CD4-positive, CD25-positive, alpha-beta regulatory T cell (primary cell): ENCODE measurements at regions not wholly inside any gene's neighbourhood (a gene's known extent, or its start where the extent isn't known, plus 50 kb on each side); places are given as distances from the start of the nearest gene placed in this dataset.

Experiments
- ATAC-seq, 2 donors: fragments of 150-1000 bp; cut with Tn5 transposase; one replicate each; pipeline ENCODE4 v1.10.0; 2021; ENCODE audit warnings: low read depth in 2 of 2, moderate number of reproducible peaks in 2 of 2, moderate library complexity in 1 of 2
- DNase-seq, 3 donors: peaks; one replicate each; pipeline versions ENCODE4 v3.0.0 to v3.0.0-alpha.2; 2012 to 2022; ENCODE audit warnings: mixed read lengths in 1 of 3
- H3K27ac ChIP-seq: one replicate; pipeline ENCODE4 v1.7.0; 2013; ENCODE audit warnings: mild to moderate bottlenecking, low read length; ENCODE audit not compliant: insufficient read depth, poor library complexity, severe bottlenecking
- H3K27me3 ChIP-seq: one replicate; pipeline ENCODE4 v1.7.0; 2013; ENCODE audit warnings: low read length; ENCODE audit not compliant: control insufficient read depth, insufficient read depth
- H3K36me3 ChIP-seq: one replicate; pipeline ENCODE4 v1.7.0; 2013; ENCODE audit warnings: mild to moderate bottlenecking, low read length, moderate library complexity; ENCODE audit not compliant: control insufficient read depth, insufficient read depth
- H3K4me1 ChIP-seq: 2 replicates; pipeline ENCODE4 v1.7.0; 2013; ENCODE audit warnings: mild to moderate bottlenecking, low read length; ENCODE audit not compliant: insufficient read depth, control insufficient read depth, poor library complexity, severe bottlenecking
- H3K4me3 ChIP-seq: one replicate; pipeline ENCODE4 v1.7.0; 2013; ENCODE audit warnings: low read depth, mild to moderate bottlenecking, low read length, moderate library complexity
- H3K9me3 ChIP-seq, 2 experiments: 1 replicate in 1 of 2; 2 replicates in 1 of 2; pipeline ENCODE4 v1.7.0; 2013; ENCODE audit warnings: low read length in 2 of 2, mild to moderate bottlenecking in 1 of 2, moderate library complexity in 1 of 2; ENCODE audit not compliant: control insufficient read depth in 2 of 2
- H3K27ac Mint-ChIP-seq, 3 donors: one replicate each; pipeline ENCODE4 v1.8.0; 2020 to 2022; ENCODE audit warnings: mild to moderate bottlenecking in 3 of 3, mixed read lengths in 3 of 3, moderate library complexity in 2 of 3
- H3K27me3 Mint-ChIP-seq: one replicate; pipeline ENCODE4 v1.8.0; 2022; ENCODE audit warnings: mild to moderate bottlenecking, mixed read lengths
- H3K36me3 Mint-ChIP-seq: one replicate; pipeline ENCODE4 v1.8.0; 2020; ENCODE audit warnings: mixed read lengths
- H3K4me1 Mint-ChIP-seq, 4 donors: one replicate each; pipeline ENCODE4 v1.8.0; 2020 to 2022; ENCODE audit warnings: mixed read lengths in 4 of 4, mild to moderate bottlenecking in 1 of 4
- H3K4me3 Mint-ChIP-seq, 4 donors: one replicate each; pipeline ENCODE4 v1.8.0; 2020 to 2022; ENCODE audit warnings: mild to moderate bottlenecking in 4 of 4, mixed read lengths in 4 of 4, moderate library complexity in 3 of 4
- H3K9me3 Mint-ChIP-seq, 7 donors: one replicate each; pipeline ENCODE4 v1.8.0; 2020 to 2022; ENCODE audit warnings: mixed read lengths in 7 of 7, mild to moderate bottlenecking in 3 of 7, moderate library complexity in 2 of 7

- H3K4me3 ChIP-seq, result no peak overlapping the region
- no peak overlapping the region for H3K4me3 Mint-ChIP-seq
- no peaks in the 10 kb centered on the region for H3K36me3 Mint-ChIP-seq
- H3K9me3 ChIP-seq, result no peaks in the 10 kb centered on the region
- no peaks in the 10 kb centered on the region for H3K4me1 ChIP-seq
- H3K27ac Mint-ChIP-seq, result no peak overlapping the region
- no peak overlapping the region for H3K27ac ChIP-seq
- no peak for DNase-seq
- H3K27me3 ChIP-seq, result no peaks in the 10 kb centered on the region
- H3K9me3 Mint-ChIP-seq, result peaks cover 0 to 4% (median 0%) of the 10 kb centered on the region in 7 donors
- no peak for ATAC-seq
- H3K4me1 Mint-ChIP-seq, result no peaks in the 10 kb centered on the region
- no peaks in the 10 kb centered on the region for H3K27me3 Mint-ChIP-seq
- H3K36me3 ChIP-seq, result no peaks in the 10 kb centered on the region
These were observed 111.4 kb upstream of the PLAAT1 start for GRCh38 chr3:193129607-193130006.

DNA sequence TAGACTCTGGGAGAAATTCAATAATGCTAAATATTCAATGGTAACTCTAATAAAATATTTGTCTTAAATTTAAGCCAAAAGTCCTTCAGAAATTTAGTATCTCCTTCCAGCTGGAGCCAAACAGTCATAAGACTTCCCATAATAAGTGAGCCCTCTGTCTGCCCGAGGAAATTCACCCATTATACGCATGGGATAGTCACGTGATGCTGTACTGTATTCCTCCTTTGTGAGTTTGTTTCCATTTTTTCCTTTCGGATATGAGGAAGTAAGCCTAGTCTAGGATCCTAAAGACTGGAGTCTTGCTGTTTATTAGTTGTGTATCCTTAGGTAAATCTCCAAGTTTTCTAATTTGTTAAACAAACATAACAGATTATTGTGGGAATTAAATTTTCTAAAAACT, 110.4 kb upstream of the PLAAT1 start:
- Mint-ChIP-seq H3K27me3 (no peaks in the 10 kb centered on the region), H3K27ac (no peak overlapping the region)
- no peak for ATAC-seq

GRCh38 chr3:193132241-193132640, 108.8 kb upstream of the PLAAT1 start:
- Mint-ChIP-seq H3K27me3 (no peaks in the 10 kb centered on the region), H3K4me3 (no peak overlapping the region), H3K27ac (no peak overlapping the region), H3K36me3 (no peaks in the 10 kb centered on the region), H3K9me3 (peaks cover 0 to 6% (median 0%) of the 10 kb centered on the region in 7 donors), H3K4me1 (no peaks in the 10 kb centered on the region)
- ATAC-seq (no peak), DNase-seq (no peak)
- H3K36me3 ChIP-seq, result no peaks in the 10 kb centered on the region
- no peak overlapping the region for H3K4me3 ChIP-seq
- no peaks in the 10 kb centered on the region for H3K9me3 ChIP-seq
- no peaks in the 10 kb centered on the region for H3K4me1 ChIP-seq
- no peak overlapping the region for H3K27ac ChIP-seq
- H3K27me3 ChIP-seq, result no peaks in the 10 kb centered on the region

More for the DNA sequence above, 110.4 kb upstream of the PLAAT1 start:
- Histone ChIP-seq H3K4me3 (no peak overlapping the region), H3K36me3 (no peaks in the 10 kb centered on the region), H3K27ac (no peak overlapping the region), H3K27me3 (no peaks in the 10 kb centered on the region), H3K4me1 (no peaks in the 10 kb centered on the region), H3K9me3 (no peaks in the 10 kb centered on the region)
- Mint-ChIP-seq H3K4me3 (no peak overlapping the region), H3K4me1 (no peaks in the 10 kb centered on the region), H3K36me3 (no peaks in the 10 kb centered on the region), H3K9me3 (peaks cover 0 to 6% (median 0%) of the 10 kb centered on the region in 7 donors)
- DNase-seq, result no peak

DNA sequence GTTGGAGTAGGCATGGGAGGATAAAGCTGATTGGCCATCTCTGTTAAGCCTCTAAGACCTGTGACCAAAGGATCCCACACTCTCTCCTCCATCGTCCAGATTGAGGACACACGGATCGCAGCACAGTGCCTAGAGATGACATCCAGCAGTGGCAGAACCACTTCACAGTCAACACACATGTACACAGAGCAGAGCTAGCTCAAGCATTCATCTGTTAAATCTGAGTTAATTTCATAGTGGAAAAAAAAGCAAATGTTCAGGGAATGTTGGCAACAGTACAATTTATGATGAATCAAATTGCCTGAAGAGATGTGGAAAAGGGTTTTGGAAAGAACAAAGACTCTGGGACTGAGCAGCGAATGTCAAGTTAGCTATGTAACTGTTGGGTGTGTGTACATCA, 108.1 kb upstream of the PLAAT1 start:
- no peak overlapping the region for H3K27ac ChIP-seq
- H3K36me3 Mint-ChIP-seq, result no peaks in the 10 kb centered on the region
- no peak overlapping the region for H3K27ac Mint-ChIP-seq
- no peaks in the 10 kb centered on the region for H3K36me3 ChIP-seq
- no peaks in the 10 kb centered on the region for H3K9me3 ChIP-seq
- ATAC-seq (no peak), DNase-seq (no peak)
- no peaks in the 10 kb centered on the region for H3K27me3 ChIP-seq
- no peaks in the 10 kb centered on the region for H3K27me3 Mint-ChIP-seq
- H3K9me3 Mint-ChIP-seq, result peaks cover 0 to 6% (median 0%) of the 10 kb centered on the region in 7 donors
- H3K4me1 ChIP-seq, result no peaks in the 10 kb centered on the region
- H3K4me3 ChIP-seq, result no peak overlapping the region
- H3K4me1 Mint-ChIP-seq, result no peaks in the 10 kb centered on the region
- no peak overlapping the region for H3K4me3 Mint-ChIP-seq

GRCh38 chr3:193134856-193135255, 106.2 kb upstream of the PLAAT1 start:
- Mint-ChIP-seq H3K4me1 (no peaks in the 10 kb centered on the region), H3K9me3 (peaks cover 3 to 6% (median 5%) of the 10 kb centered on the region in 7 donors), H3K4me3 (no peak overlapping the region), H3K27me3 (no peaks in the 10 kb centered on the region), H3K36me3 (no peaks in the 10 kb centered on the region), H3K27ac (no peak overlapping the region)
- no peaks in the 10 kb centered on the region for H3K36me3 ChIP-seq
- no peaks in the 10 kb centered on the region for H3K9me3 ChIP-seq
- no peaks in the 10 kb centered on the region for H3K27me3 ChIP-seq
- H3K27ac ChIP-seq, result no peak overlapping the region
- H3K4me1 ChIP-seq, result no peaks in the 10 kb centered on the region
- DNase-seq (no peak), ATAC-seq (no peak)
- no peak overlapping the region for H3K4me3 ChIP-seq

DNA sequence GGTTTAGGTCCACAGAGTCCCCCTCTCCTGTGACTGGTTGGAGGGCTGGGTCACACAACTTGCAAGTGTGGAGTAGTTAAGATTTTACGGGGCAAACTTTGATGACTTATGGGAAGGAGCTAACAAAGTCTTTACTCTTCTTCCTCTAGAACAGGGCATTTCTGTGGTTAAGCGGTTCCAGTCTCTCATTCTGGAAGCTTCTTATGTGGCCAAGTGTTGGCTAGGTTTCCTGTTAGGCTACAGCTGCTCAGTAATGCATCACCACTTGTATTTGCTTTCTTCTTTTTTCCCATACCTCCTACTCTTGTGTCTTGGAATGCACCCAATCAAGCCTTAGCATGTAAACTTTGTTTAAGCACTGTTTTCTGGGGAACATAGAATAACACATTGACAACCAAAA, 100.6 kb upstream of the PLAAT1 start:
- H3K4me1 Mint-ChIP-seq, result no peaks in the 10 kb centered on the region
- H3K27me3 Mint-ChIP-seq, result no peaks in the 10 kb centered on the region
- no peak overlapping the region for H3K27ac Mint-ChIP-seq
- Histone ChIP-seq H3K36me3 (no peaks in the 10 kb centered on the region), H3K27ac (no peak overlapping the region), H3K4me1 (no peaks in the 10 kb centered on the region), H3K27me3 (no peaks in the 10 kb centered on the region), H3K9me3 (no peaks in the 10 kb centered on the region), H3K4me3 (no peak overlapping the region)
- H3K36me3 Mint-ChIP-seq, result no peaks in the 10 kb centered on the region
- no peak overlapping the region for H3K4me3 Mint-ChIP-seq
- no peak for ATAC-seq
- no peak for DNase-seq
- peaks cover 0 to 9% (median 3%) of the 10 kb centered on the region in 7 donors for H3K9me3 Mint-ChIP-seq

- Mint-ChIP-seq H3K36me3 (no peaks in the 10 kb centered on the region), H3K9me3 (peaks cover 0 to 4% (median 0%) of the 10 kb centered on the region in 7 donors), H3K27me3 (no peaks in the 10 kb centered on the region), H3K4me3 (no peak overlapping the region), H3K4me1 (no peaks in the 10 kb centered on the region), H3K27ac (no peak overlapping the region)
- Histone ChIP-seq H3K36me3 (no peaks in the 10 kb centered on the region), H3K27me3 (no peaks in the 10 kb centered on the region), H3K9me3 (no peaks in the 10 kb centered on the region), H3K4me1 (no peaks in the 10 kb centered on the region), H3K27ac (no peak overlapping the region), H3K4me3 (no peak overlapping the region)
- ATAC-seq, result no peak
- DNase-seq, result no peak
These were observed 95.8 kb upstream of the PLAAT1 start for GRCh38 chr3:193145248-193145647.

DNA sequence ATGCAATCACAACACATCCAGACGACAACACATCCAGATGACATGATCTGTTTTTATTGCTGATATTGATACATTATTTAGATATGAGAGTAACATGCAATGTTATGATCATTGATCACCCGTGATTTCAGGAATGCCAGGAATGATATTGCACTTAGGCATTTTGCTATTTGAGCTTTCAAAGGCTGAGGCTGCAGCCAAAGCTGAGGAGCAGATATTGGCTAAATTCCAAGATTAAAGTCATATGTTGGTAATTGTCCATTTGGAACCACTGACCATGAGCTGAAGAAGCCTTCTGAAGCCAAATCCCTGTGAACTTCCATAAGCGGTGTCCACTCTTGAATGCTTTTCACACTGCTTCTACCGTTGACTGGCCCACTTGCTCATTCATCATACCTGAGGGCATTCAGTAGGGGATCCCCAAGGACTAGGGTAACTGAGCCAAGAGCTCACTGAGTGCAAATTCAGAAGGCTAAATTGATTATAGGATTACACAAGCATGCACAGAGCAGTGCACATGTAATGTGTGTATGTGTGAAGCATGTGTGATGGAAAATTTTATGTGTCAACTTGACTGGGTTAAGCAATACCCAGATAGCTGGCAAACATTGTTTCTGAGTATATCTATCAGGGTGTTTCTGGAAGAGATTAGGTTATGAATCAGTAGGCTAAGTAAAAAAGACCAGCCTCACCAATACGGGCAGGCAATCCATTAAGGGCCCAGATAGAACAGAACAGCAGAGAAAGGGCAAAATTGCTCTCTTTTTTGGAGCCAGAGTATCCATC, 92.1 kb upstream of the PLAAT1 start:
- Histone ChIP-seq H3K4me3 (no peak overlapping the region), H3K9me3 (no peaks in the 10 kb centered on the region), H3K27ac (no peak overlapping the region), H3K27me3 (no peaks in the 10 kb centered on the region), H3K4me1 (no peaks in the 10 kb centered on the region), H3K36me3 (no peaks in the 10 kb centered on the region)
- DNase-seq, result no peak
- Mint-ChIP-seq H3K4me3 (no peak overlapping the region), H3K9me3 (peaks cover 0 to 2% (median 0%) of the 10 kb centered on the region in 7 donors), H3K36me3 (no peaks in the 10 kb centered on the region), H3K27me3 (no peaks in the 10 kb centered on the region), H3K4me1 (no peaks in the 10 kb centered on the region), H3K27ac (no peak overlapping the region)
- ATAC-seq, result no peak
